GM19468 (cell line): ENCODE measurements at regions not wholly inside any gene's neighbourhood (a gene's known extent, or its start where the extent isn't known, plus 50 kb on each side); places are given as distances from the start of the nearest gene placed in this dataset.
"Not testable (repeated sequence)": the region's sequence is repeated elsewhere in the genome, so short reads cannot be mapped to it uniquely, and the experiment has no call there.

ENCODE experiments used
- ATAC-seq: cut with Tn5 transposase; IDR thresholded peaks from one replicate; pipeline ENCODE4 v1.9.1; 2021; ENCODE audit warnings: mild to moderate bottlenecking, moderate library complexity, moderate number of reproducible peaks; ENCODE audit not compliant: unreplicated experiment; ENCODE audit errors: extremely low read depth

GRCh38 chr16:72658888-72659717, 388.8 kb downstream of the ZFHX3 start:
- no peak for ATAC-seq

GRCh38 chr16:72657791-72658190, 390.1 kb downstream of the ZFHX3 start:
- ATAC-seq = peak; percentile 93

GRCh38 chr16:72657164-72657563, 390.8 kb downstream of the ZFHX3 start:
- no peak for ATAC-seq

GRCh38 chr16:72654535-72654934, 393.4 kb downstream of the ZFHX3 start:
- no peak for ATAC-seq

DNA sequence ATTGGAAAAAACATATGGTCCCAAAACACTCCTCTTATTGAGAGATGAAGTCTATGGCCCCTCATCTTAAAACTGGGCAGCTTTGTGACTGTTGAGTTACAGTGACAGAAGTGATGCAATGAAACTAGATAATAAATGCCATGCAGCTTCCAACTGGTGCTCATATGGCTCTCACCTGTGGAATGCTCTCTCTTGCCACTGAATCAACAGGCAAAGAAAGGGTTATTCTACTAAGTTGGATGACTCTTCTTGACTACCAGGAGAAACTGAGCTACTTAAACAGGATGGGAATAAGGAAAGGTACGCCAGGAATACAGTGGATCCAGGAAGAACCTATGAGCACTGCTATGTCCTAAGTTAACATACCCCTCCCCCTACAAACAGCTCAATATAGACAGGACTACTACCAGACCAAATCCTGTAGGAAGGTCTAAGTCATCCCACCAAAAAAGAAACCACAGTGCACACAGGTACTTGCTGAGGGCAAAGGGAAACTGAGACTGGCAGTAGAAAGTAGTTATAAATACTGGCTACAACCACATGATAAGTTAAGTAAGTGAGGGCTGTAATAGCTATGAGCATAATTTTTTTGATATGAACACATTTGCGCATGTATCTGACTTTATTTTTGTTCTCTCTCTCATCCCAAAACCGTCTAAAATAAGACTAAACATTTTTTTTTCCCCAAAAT, 398.5 kb downstream of the ZFHX3 start:
- ATAC-seq = no peak

DNA sequence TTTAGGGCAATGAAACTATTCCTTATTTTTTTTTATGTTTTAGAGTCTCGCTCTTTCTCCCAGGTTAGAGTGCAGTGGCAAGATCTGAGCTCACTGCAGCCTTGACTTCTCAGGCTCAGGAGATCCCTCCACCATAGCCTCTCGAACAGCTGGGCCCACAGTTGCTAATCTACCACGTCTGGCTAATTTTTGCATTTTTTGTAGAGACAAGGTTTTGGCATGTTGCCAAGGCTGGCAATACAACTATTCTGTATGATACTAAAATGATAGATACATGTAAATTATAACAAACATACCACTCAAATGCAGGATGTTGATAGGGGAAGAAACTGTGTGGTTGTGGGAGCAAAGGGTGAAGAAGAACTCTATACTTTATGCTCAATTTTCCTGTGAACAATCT, 401.3 kb downstream of the ZFHX3 start:
- no peak for ATAC-seq

- no peak for ATAC-seq
Measured at GRCh38 chr16:72645538-72645937, 402.4 kb downstream of the ZFHX3 start.

DNA sequence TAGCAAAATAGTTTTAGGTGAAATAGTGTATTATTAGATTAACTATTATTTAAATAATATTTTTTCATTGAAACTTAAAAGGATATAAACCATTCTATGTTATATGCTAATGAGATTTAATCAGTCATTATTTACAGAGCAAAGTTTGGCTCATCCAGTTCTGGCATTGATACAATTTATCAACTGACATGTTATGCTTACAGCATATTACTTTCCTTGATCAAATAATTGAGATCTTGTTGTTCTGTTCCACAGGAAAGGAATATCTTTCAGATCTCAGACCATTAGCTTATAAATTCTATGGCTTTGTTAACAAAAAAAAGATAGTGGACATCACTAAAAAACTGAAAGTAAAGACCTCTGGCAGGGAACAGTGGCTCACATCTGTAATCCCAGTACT, 403.0 kb downstream of the ZFHX3 start:
- no peak for ATAC-seq

GRCh38 chr16:72639494-72639893, 408.4 kb downstream of the ZFHX3 start:
- ATAC-seq = no peak

- ATAC-seq = no peak
Measured at GRCh38 chr16:72637306-72637705, 410.6 kb downstream of the ZFHX3 start.

- ATAC-seq = no peak
Measured at GRCh38 chr16:72635694-72636093, 412.2 kb downstream of the ZFHX3 start.

DNA sequence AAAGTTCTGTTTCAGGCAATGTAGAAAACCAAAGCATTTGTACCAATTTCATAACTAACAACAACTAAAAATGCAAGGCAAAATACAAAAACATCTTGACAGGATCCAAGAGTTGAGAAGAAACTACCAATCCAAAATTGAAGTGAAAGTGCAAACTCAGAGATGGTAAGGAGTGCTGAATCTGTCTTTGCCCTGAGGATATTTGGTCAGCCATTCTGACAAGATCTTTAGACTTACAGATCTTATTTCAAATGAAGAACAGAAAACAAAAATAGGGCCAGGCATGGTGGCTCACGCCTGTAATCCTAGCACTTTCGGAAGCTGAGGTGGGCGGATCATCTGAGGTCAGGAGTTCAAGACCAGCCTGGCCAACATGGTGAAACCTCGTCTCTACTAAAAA, 412.8 kb downstream of the ZFHX3 start:
- no peak for ATAC-seq

DNA sequence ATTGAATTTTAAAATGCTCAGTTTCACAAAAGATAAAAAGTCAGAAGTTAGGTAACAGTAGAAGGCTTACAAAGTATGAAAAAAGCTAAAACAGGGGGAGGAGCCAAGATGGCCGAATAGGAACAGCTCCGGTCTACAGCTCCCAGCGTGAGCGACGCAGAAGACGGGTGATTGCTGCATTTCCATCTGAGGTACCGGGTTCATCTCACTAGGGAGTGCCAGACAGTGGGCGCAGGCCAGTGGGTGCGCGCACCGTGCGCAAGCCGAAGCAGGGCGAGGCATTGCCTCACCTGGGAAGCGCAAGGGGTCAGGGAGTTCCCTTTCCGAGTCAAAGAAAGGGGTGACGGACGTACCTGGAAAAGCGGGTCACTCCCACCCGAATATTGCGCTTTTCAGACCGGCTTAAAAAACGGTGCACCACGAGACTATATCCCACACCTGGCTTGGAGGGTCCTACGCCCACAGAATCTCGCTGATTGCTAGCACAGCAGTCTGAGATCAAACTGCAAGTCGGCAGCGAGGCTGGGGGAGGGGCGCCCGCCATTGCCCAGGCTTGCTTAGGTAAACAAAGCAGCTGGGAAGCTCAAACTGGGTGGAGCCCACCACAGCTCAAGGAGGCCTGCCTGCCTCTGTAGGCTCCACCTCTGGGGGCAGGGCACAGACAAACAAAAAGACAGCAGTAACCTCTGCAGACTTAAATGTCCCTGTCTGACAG, 420.6 kb downstream of the ZFHX3 start:
- ATAC-seq = not testable (repeated sequence)

DNA sequence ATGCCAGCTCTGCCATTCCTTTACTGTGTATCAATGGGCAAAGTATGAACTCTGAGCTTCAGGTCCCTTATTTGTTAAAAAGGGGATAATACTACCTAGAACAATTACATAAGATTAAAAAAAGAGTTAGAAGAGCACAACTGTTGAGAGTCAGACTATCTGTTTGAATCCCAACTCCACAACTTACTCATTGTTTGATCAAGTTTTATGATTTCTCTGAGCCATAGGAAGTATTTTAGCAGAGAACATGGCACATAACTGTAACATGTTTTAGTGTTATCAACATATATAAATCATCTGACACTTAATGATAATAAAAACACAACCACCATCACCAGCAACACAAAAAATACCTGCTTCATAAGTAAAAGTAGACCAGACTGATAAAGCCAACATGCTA, 421.3 kb downstream of the ZFHX3 start:
- ATAC-seq = no peak

DNA sequence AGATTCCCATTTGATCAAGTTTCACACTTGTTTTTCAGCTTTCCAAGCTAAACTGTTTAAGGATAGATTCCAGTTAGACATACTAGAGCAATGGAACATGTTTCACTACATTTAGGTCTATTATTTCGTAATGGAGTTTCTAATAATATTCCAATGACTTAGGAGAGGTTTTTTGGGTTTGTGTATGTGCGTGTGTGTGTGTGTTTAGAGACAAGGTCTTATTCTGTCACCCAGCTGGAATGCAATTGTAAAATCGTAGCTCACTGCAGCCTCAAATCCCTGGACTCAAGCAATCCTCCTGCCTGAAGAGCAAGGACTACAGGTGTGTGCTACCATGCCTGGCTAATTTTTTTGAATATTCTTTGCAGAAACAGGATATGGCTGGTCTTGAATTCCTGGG, 426.3 kb downstream of the ZFHX3 start:
- ATAC-seq = no peak

- ATAC-seq = no peak
Measured at GRCh38 chr16:72620853-72621252, 427.1 kb downstream of the ZFHX3 start.

DNA sequence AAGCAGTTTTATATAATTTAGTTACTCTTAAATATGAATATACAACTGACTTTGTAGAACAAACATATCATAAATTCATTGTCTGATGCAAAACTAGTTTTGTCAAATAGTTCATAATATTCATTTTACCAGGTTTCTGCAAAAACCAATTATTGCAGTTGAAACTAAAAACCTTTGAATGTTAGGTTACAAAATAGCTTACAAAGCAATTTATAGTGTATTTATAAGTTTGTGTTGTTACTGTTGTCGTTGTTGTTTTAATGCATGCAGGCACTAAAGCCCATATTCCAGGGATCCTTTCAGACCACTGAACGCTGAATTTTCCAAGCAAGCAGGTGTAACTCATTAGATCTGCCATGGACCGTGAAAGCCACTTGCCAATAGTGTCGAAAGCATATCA, 427.6 kb downstream of the ZFHX3 start:
- ATAC-seq = no peak

GRCh38 chr16:72615856-72616255, 432.1 kb downstream of the ZFHX3 start:
- no peak for ATAC-seq

GRCh38 chr16:72612718-72613117, 435.2 kb downstream of the ZFHX3 start:
- no peak for ATAC-seq

GRCh38 chr16:72612256-72612655, 435.7 kb downstream of the ZFHX3 start:
- no peak for ATAC-seq

- ATAC-seq = no peak
Measured at GRCh38 chr16:72609933-72610332, 438.0 kb upstream of the PMFBP1 start.
